Astrocyte (in vitro differentiated cells and primary cell): ENCODE measurements at regions not wholly inside any gene's neighbourhood (a gene's known extent, or its start where the extent isn't known, plus 50 kb on each side); places are given as distances from the start of the nearest gene placed in this dataset.

ENCODE experiments used
- DNase-seq: peaks from one replicate; pipeline ENCODE4 v3.0.0-alpha.2; 2010; ENCODE audit warnings: low read depth
- FAIRE-seq: peaks from 2 replicates; lab custom pipeline; 2011; peaks lifted over from hg19 to GRCh38; lab: Jason Lieb, UNC
- H2AFZ ChIP-seq: 2 replicates; pipeline ENCODE4 v1.6.0; 2012; ENCODE audit warnings: low read depth, low read length, inconsistent platforms
- H3K27ac ChIP-seq: 2 replicates; pipeline ENCODE4 v1.5.1; 2011; ENCODE audit warnings: low read depth, low read length, inconsistent platforms
- H3K27me3 ChIP-seq: 2 replicates; pipeline ENCODE4 v1.6.0; 2011; ENCODE audit warnings: low read length, inconsistent platforms; ENCODE audit not compliant: insufficient read depth
- H3K36me3 ChIP-seq: 2 replicates; pipeline ENCODE4 v1.5.1; 2011; ENCODE audit warnings: low read length, inconsistent platforms; ENCODE audit not compliant: insufficient read depth
- H3K4me1 ChIP-seq: 2 replicates; pipeline ENCODE4 v1.5.1; 2011; ENCODE audit warnings: low read length, inconsistent platforms; ENCODE audit not compliant: insufficient read depth
- H3K4me2 ChIP-seq: 2 replicates; pipeline ENCODE4 v1.6.0; 2012; ENCODE audit warnings: low read length, inconsistent platforms
- H3K4me3 ChIP-seq: 2 replicates; pipeline ENCODE4 v1.5.1; 2011; ENCODE audit warnings: low read depth, mild to moderate bottlenecking, low read length, inconsistent platforms; ENCODE audit not compliant: insufficient read depth
- H3K79me2 ChIP-seq: 2 replicates; pipeline ENCODE4 v1.6.0; 2012; ENCODE audit warnings: mild to moderate bottlenecking, low read length, inconsistent platforms; ENCODE audit not compliant: insufficient read depth
- H3K9ac ChIP-seq: 2 replicates; pipeline ENCODE4 v1.6.0; 2012; ENCODE audit warnings: mild to moderate bottlenecking, low read length, inconsistent platforms
- H3K9me3 ChIP-seq: 2 replicates; pipeline ENCODE4 v1.5.1; 2012; ENCODE audit warnings: low read depth, mild to moderate bottlenecking, low read length, inconsistent platforms; ENCODE audit not compliant: insufficient read depth
- H4K20me1 ChIP-seq: 2 replicates; pipeline ENCODE4 v1.6.0; 2012; ENCODE audit warnings: low read length, inconsistent platforms; ENCODE audit not compliant: insufficient read depth
- H3K27ac Mint-ChIP-seq: one replicate; pipeline ENCODE4 v1.8.0; 2021; ENCODE audit warnings: mild to moderate bottlenecking, mixed read lengths; ENCODE audit not compliant: unreplicated experiment
- H3K27me3 Mint-ChIP-seq: one replicate; pipeline ENCODE4 v1.8.0; 2021; ENCODE audit warnings: low read depth, mixed read lengths; ENCODE audit not compliant: unreplicated experiment
- H3K36me3 Mint-ChIP-seq: one replicate; pipeline ENCODE4 v1.8.0; 2021; ENCODE audit warnings: low read depth, mixed read lengths; ENCODE audit not compliant: unreplicated experiment
- H3K4me1 Mint-ChIP-seq: one replicate; pipeline ENCODE4 v1.8.0; 2021; ENCODE audit warnings: low read depth, mixed read lengths; ENCODE audit not compliant: unreplicated experiment
- H3K4me3 Mint-ChIP-seq: one replicate; pipeline ENCODE4 v1.8.0; 2021; ENCODE audit warnings: mild to moderate bottlenecking, moderate library complexity, mixed read lengths; ENCODE audit not compliant: unreplicated experiment
- H3K9me3 Mint-ChIP-seq: one replicate; pipeline ENCODE4 v1.8.0; 2021; ENCODE audit warnings: mild to moderate bottlenecking, mixed read lengths; ENCODE audit not compliant: unreplicated experiment
- CTCF ChIP-seq: IDR thresholded peaks from 2 replicates; pipeline ENCODE4 v1.5.1; 2011; ENCODE audit warnings: low read depth, mild to moderate bottlenecking, inconsistent platforms, low read length, moderate library complexity; ENCODE audit not compliant: insufficient read depth
- EZH2 ChIP-seq: IDR thresholded peaks from 2 replicates; pipeline ENCODE4 v1.6.1; 2012; ENCODE audit warnings: mild to moderate bottlenecking, low read length, inconsistent platforms; ENCODE audit not compliant: insufficient read depth

- no peak overlapping the region for H3K4me3 Mint-ChIP-seq
- no peaks in the 10 kb centered on the region for H4K20me1 ChIP-seq
- no peaks in the 10 kb centered on the region for H3K36me3 Mint-ChIP-seq
- H3K4me1 Mint-ChIP-seq, result no peaks in the 10 kb centered on the region
- H3K27me3 ChIP-seq, result peaks cover under 1% of the 10 kb centered on the region
- no peak overlapping the region for H3K4me2 ChIP-seq
- no peak overlapping the region for H3K27ac ChIP-seq
- DNase-seq (peak; percentile 25), FAIRE-seq (no peak)
- TF ChIP-seq EZH2 (no peak), CTCF (no peak)
- peaks cover 7% of the 10 kb centered on the region for H3K27me3 Mint-ChIP-seq
- no peak overlapping the region for H3K27ac Mint-ChIP-seq
- H3K9me3 Mint-ChIP-seq, result no peaks in the 10 kb centered on the region
- H2AFZ ChIP-seq, result no peak overlapping the region
- no peaks in the 10 kb centered on the region for H3K4me1 ChIP-seq
- no peak overlapping the region for H3K9ac ChIP-seq
- no peaks in the 10 kb centered on the region for H3K36me3 ChIP-seq
- H3K4me3 ChIP-seq, result no peak overlapping the region
- H3K9me3 ChIP-seq, result no peaks in the 10 kb centered on the region
- no peaks in the 10 kb centered on the region for H3K79me2 ChIP-seq
Observed at GRCh38 chr21:35681946-35682345, 378.4 kb downstream of the SETD4 start.

- Histone ChIP-seq H3K79me2 (no peaks in the 10 kb centered on the region), H3K4me3 (no peak overlapping the region), H2AFZ (no peak overlapping the region), H3K9ac (no peak overlapping the region), H3K27ac (no peak overlapping the region), H4K20me1 (no peaks in the 10 kb centered on the region), H3K27me3 (no peaks in the 10 kb centered on the region), H3K4me1 (no peaks in the 10 kb centered on the region), H3K4me2 (no peak overlapping the region), H3K36me3 (no peaks in the 10 kb centered on the region), H3K9me3 (no peaks in the 10 kb centered on the region)
- Mint-ChIP-seq H3K9me3 (no peaks in the 10 kb centered on the region), H3K27me3 (peaks cover 4% of the 10 kb centered on the region), H3K4me3 (no peak overlapping the region), H3K4me1 (no peaks in the 10 kb centered on the region), H3K36me3 (no peaks in the 10 kb centered on the region), H3K27ac (no peak overlapping the region)
- DNase-seq, result no peak
- TF ChIP-seq CTCF (no peak), EZH2 (no peak)
- peak; percentile 9 for FAIRE-seq
Observed at GRCh38 chr21:35679076-35679475, 381.2 kb downstream of the SETD4 start.

GRCh38 chr21:35678393-35678792, 381.9 kb downstream of the SETD4 start:
- Histone ChIP-seq H2AFZ (no peak overlapping the region), H3K27me3 (no peaks in the 10 kb centered on the region), H3K79me2 (no peaks in the 10 kb centered on the region), H3K27ac (no peak overlapping the region), H3K4me1 (no peaks in the 10 kb centered on the region), H3K9ac (no peak overlapping the region), H3K4me3 (no peak overlapping the region), H3K9me3 (no peaks in the 10 kb centered on the region), H4K20me1 (no peaks in the 10 kb centered on the region), H3K4me2 (no peak overlapping the region), H3K36me3 (no peaks in the 10 kb centered on the region)
- no peaks in the 10 kb centered on the region for H3K9me3 Mint-ChIP-seq
- no peak overlapping the region for H3K27ac Mint-ChIP-seq
- H3K4me3 Mint-ChIP-seq, result no peak overlapping the region
- DNase-seq (no peak), FAIRE-seq (no peak)
- TF ChIP-seq CTCF (no peak), EZH2 (no peak)
- H3K27me3 Mint-ChIP-seq, result peaks cover 4% of the 10 kb centered on the region
- no peaks in the 10 kb centered on the region for H3K36me3 Mint-ChIP-seq
- H3K4me1 Mint-ChIP-seq, result no peaks in the 10 kb centered on the region
